MM.1S (cell line): ENCODE measurements at regions not wholly inside any gene's neighbourhood (a gene's known extent, or its start where the extent isn't known, plus 50 kb on each side); places are given as distances from the start of the nearest gene placed in this dataset.

ENCODE experiments used
- DNase-seq: peaks from one replicate; pipeline ENCODE4 v3.0.0-alpha.2; 2015
- H2AFZ ChIP-seq: fragments of 300-600 bp; sonication (generic); 2 replicates; pipeline ENCODE4 v1.6.0; 2016; ENCODE audit warnings: antibody characterized with exemption, low read length
- H3F3A ChIP-seq: fragments of 300-600 bp; sonication (generic); 2 replicates; pipeline ENCODE4 v1.6.1; 2016; ENCODE audit warnings: mild to moderate bottlenecking, antibody characterized with exemption, low read length, moderate library complexity, mixed read lengths; ENCODE audit not compliant: insufficient read depth
- H3K27ac ChIP-seq: fragments of 300-600 bp; sonication (generic); 2 replicates; pipeline ENCODE4 v1.5.1; 2016; ENCODE audit warnings: mild to moderate bottlenecking, low read length
- H3K27me3 ChIP-seq: fragments of 300-600 bp; sonication (generic); replicated peaks from 2 replicates; pipeline ENCODE4 v1.6.0; 2016; ENCODE audit warnings: low read length; ENCODE audit not compliant: insufficient read depth
- H3K36me3 ChIP-seq: fragments of 300-600 bp; sonication (generic); replicated peaks from 2 replicates; pipeline ENCODE4 v1.6.1; 2016; ENCODE audit warnings: mild to moderate bottlenecking, low read length, mixed read lengths; ENCODE audit not compliant: insufficient read depth
- H3K4me1 ChIP-seq: fragments of 300-600 bp; sonication (generic); 2 replicates; pipeline ENCODE4 v1.6.1; 2016; ENCODE audit warnings: low read length, mixed read lengths
- H3K4me2 ChIP-seq: fragments of 300-600 bp; sonication (generic); 2 replicates; pipeline ENCODE4 v1.6.0; 2016; ENCODE audit warnings: low read depth, low read length
- H3K4me3 ChIP-seq: fragments of 300-600 bp; sonication (generic); 2 replicates; pipeline ENCODE4 v1.5.1; 2016; ENCODE audit warnings: low read length, mixed read lengths
- H3K79me2 ChIP-seq: fragments of 300-600 bp; sonication (generic); 2 replicates; pipeline ENCODE4 v1.6.1; 2016; ENCODE audit warnings: mixed run types, low read length, mixed read lengths
- H3K9ac ChIP-seq: fragments of 300-600 bp; sonication (generic); 2 replicates; pipeline ENCODE4 v1.6.1; 2016; ENCODE audit warnings: low read length, mixed read lengths
- H3K9me2 ChIP-seq: fragments of 300-600 bp; sonication (generic); replicated peaks from 2 replicates; pipeline ENCODE4 v1.6.1; 2016; ENCODE audit warnings: mild to moderate bottlenecking, low read length, mixed read lengths; ENCODE audit not compliant: insufficient read depth
- H3K9me3 ChIP-seq: fragments of 300-600 bp; sonication (generic); replicated peaks from 2 replicates; pipeline ENCODE4 v1.6.1; 2016; ENCODE audit warnings: mild to moderate bottlenecking, low read length, mixed read lengths; ENCODE audit not compliant: insufficient read depth
- H4K20me1 ChIP-seq: fragments of 300-600 bp; sonication (generic); 2 replicates; pipeline ENCODE4 v1.6.1; 2016; ENCODE audit warnings: mild to moderate bottlenecking, low read length, moderate library complexity, mixed read lengths; ENCODE audit not compliant: insufficient read depth
- EZH2 ChIP-seq: fragments of 300-600 bp; sonication (generic); optimal IDR thresholded peaks from 2 replicates; pipeline ENCODE3; 2017; ENCODE audit warnings: low read depth, mild to moderate bottlenecking, antibody characterized with exemption, low read length, mixed read lengths
- EZH2phosphoT487 ChIP-seq: fragments of 300-600 bp; sonication (generic); IDR thresholded peaks from 2 replicates; pipeline ENCODE4 v1.6.1; 2018; ENCODE audit warnings: antibody characterized with exemption, low read length
- TF ChIP-seq, protein P1 (sequence below): fragments of 300-600 bp; sonication (generic); IDR thresholded peaks from 2 replicates; pipeline ENCODE4 v1.5.1; 2016; ENCODE audit warnings: antibody characterized with exemption, low read length, mixed read lengths

GRCh38 chr14:44040561-44040960 lies 466.5 kb downstream of the FSCB start:
- no peaks in the 10 kb centered on the region for H3K36me3 ChIP-seq
- H3K79me2 ChIP-seq, result no peaks in the 10 kb centered on the region
- H3K27ac ChIP-seq, result no peak overlapping the region
- TF ChIP-seq EZH2phosphoT487, result no peak
- TF ChIP-seq, protein P1, sequence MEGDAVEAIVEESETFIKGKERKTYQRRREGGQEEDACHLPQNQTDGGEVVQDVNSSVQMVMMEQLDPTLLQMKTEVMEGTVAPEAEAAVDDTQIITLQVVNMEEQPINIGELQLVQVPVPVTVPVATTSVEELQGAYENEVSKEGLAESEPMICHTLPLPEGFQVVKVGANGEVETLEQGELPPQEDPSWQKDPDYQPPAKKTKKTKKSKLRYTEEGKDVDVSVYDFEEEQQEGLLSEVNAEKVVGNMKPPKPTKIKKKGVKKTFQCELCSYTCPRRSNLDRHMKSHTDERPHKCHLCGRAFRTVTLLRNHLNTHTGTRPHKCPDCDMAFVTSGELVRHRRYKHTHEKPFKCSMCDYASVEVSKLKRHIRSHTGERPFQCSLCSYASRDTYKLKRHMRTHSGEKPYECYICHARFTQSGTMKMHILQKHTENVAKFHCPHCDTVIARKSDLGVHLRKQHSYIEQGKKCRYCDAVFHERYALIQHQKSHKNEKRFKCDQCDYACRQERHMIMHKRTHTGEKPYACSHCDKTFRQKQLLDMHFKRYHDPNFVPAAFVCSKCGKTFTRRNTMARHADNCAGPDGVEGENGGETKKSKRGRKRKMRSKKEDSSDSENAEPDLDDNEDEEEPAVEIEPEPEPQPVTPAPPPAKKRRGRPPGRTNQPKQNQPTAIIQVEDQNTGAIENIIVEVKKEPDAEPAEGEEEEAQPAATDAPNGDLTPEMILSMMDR, result no peak
- no peak for TF ChIP-seq EZH2
- H4K20me1 ChIP-seq, result no peaks in the 10 kb centered on the region
- no peak overlapping the region for H2AFZ ChIP-seq
- DNase-seq, result no peak
- H3K4me2 ChIP-seq, result no peak overlapping the region
- no peaks in the 10 kb centered on the region for H3F3A ChIP-seq
- no peak overlapping the region for H3K9ac ChIP-seq
- no peaks in the 10 kb centered on the region for H3K9me3 ChIP-seq
- H3K27me3 ChIP-seq, result no peaks in the 10 kb centered on the region
- H3K9me2 ChIP-seq, result no peaks in the 10 kb centered on the region
- no peak overlapping the region for H3K4me3 ChIP-seq
- no peaks in the 10 kb centered on the region for H3K4me1 ChIP-seq

DNA sequence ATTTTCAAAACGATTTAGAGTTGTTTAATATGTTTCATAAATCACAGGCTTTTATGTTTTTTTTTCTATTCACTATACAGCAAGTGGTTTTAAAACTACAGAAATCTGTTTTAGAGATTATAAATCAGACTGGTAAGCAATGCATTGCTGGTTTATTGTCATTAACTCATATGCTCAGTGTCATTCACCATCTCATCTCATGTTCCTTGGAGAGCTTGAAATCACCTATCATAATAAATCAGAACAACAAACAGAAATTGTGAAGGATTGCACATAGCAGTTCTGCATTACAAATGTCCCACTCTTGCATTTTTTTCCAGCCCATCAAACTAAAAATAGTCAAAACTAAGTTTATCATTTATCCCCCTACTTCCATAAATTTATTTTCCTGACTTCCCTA lies 470.8 kb downstream of the FSCB start:
- no peak overlapping the region for H3K27ac ChIP-seq
- no peak for TF ChIP-seq EZH2phosphoT487
- TF ChIP-seq, protein P1, result no peak
- no peaks in the 10 kb centered on the region for H4K20me1 ChIP-seq
- H3K9me3 ChIP-seq, result no peaks in the 10 kb centered on the region
- H3K79me2 ChIP-seq, result no peaks in the 10 kb centered on the region
- no peak overlapping the region for H3K4me3 ChIP-seq
- DNase-seq, result no peak
- no peaks in the 10 kb centered on the region for H3F3A ChIP-seq
- H2AFZ ChIP-seq, result no peak overlapping the region
- H3K9me2 ChIP-seq, result no peaks in the 10 kb centered on the region
- H3K4me1 ChIP-seq, result no peaks in the 10 kb centered on the region
- H3K27me3 ChIP-seq, result no peaks in the 10 kb centered on the region
- no peak overlapping the region for H3K4me2 ChIP-seq
- no peak overlapping the region for H3K9ac ChIP-seq
- no peaks in the 10 kb centered on the region for H3K36me3 ChIP-seq

GRCh38 chr14:44035707-44036106 lies 471.4 kb downstream of the FSCB start:
- H3K4me3 ChIP-seq, result no peak overlapping the region
- H3K27me3 ChIP-seq, result no peaks in the 10 kb centered on the region
- TF ChIP-seq, protein P1, result no peak
- no peak for TF ChIP-seq EZH2phosphoT487
- no peak for TF ChIP-seq EZH2
- H4K20me1 ChIP-seq, result no peaks in the 10 kb centered on the region
- H3K9me3 ChIP-seq, result no peaks in the 10 kb centered on the region
- no peak overlapping the region for H3K4me2 ChIP-seq
- H3K4me1 ChIP-seq, result no peaks in the 10 kb centered on the region
- H3K9ac ChIP-seq, result no peak overlapping the region
- H3K9me2 ChIP-seq, result no peaks in the 10 kb centered on the region
- no peak overlapping the region for H3K27ac ChIP-seq
- DNase-seq, result no peak
- H3K79me2 ChIP-seq, result no peaks in the 10 kb centered on the region
- H2AFZ ChIP-seq, result no peak overlapping the region
- no peaks in the 10 kb centered on the region for H3K36me3 ChIP-seq
- H3F3A ChIP-seq, result no peaks in the 10 kb centered on the region
